ENCODE measurements at regions not wholly inside any gene's neighbourhood (a gene's known extent, or its start where the extent isn't known, plus 50 kb on each side); places are given as distances from the start of the nearest gene placed in this dataset.

- no peak for DNase-seq
These were observed 416.1 kb downstream of the TBC1D32 start for GRCh38 chr6:120918137-120918536.

- no peak for DNase-seq
These were observed 417.4 kb downstream of the TBC1D32 start for GRCh38 chr6:120916844-120917243.

- no peak for DNase-seq
These were observed 420.8 kb downstream of the TBC1D32 start for GRCh38 chr6:120913486-120913885.

DNA sequence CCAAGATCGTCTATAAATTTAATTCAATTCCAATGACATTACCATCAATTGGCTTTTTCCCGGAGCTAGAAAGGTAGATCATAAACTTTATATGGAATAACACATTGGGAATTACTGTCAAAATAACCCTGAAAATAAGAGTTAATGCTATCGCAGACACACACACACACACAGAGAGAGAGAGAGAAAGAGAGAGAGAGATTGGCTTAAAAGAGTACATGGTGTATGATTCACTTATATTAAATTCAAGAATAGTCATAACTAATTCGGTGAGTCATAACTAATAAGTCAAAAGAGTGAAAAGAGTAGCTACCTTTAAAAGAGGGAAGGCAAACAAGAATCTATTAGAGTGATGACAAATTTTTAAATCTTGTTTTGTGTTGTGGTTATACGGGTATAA is 425.5 kb downstream of the TBC1D32 start:
- DNase-seq = no peak

GRCh38 chr6:120903836-120904235 is 430.4 kb downstream of the TBC1D32 start:
- DNase-seq = no peak

- DNase-seq = no peak
These were observed 434.3 kb downstream of the TBC1D32 start for GRCh38 chr6:120899932-120900331.

GRCh38 chr6:120894077-120894476 is 440.2 kb downstream of the TBC1D32 start:
- DNase-seq = no peak

DNA sequence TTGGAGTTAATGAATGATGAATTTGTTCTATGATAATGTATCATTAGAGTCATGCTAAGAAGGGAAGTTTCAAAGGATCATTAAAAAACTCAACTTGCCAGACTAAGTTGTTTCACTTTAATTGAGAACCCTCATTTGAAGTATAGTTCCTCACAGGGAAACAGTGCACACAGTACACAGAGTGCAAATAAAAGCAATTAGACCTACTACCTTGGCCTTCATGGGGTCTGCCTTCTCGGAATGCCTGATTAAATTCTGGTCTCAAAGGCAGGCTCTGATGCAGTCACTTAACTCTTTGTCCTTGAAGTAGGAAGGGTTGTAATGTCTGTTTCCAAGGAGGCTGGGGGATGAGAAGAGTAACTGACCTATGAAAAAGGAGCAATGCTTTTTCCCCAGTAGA is 457.3 kb downstream of the TBC1D32 start:
- DNase-seq = no peak

DNA sequence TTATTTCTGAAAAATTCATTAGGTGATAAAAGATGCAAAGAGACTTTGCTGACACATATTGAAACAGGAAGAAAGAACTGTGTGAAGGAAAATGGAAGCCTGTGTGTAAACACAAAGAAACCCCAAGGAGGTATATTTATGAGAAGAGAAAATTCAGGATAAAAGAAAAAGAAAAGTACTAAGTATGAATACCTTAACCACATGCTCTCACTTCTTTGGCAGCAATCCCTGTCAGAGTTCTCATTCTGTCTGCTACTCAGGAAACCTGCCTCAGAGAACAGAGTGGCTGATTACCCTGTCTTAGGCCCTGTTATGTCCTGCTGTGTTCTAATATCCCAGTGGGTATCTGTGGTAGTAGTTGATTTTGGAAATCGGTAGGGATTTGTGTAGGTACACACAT is 457.9 kb downstream of the TBC1D32 start:
- no peak for DNase-seq

GRCh38 chr6:120875900-120876299 is 458.4 kb downstream of the TBC1D32 start:
- DNase-seq = no peak

DNA sequence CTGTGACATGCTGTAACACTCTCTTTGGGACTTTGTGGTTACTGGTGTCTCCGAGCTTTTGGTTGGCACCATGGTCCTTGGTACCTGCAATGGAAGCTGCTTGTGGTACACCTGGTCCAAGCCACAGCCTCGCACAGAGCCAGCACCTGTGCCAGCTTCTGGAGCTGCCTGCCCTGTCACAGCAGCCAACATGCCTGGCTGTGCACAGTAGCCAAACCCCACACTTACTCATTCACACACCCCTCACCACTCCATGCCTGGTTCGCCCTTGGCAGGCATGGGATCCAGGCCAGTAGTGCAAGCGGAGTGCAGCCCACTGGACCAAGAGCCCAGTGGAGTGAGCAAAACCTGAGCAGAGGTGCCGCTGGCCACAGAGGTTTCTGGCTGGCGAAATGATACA is 459.9 kb downstream of the TBC1D32 start:
- DNase-seq = no peak

- DNase-seq = no peak
These were observed 461.0 kb downstream of the TBC1D32 start for GRCh38 chr6:120873125-120873865.

DNA sequence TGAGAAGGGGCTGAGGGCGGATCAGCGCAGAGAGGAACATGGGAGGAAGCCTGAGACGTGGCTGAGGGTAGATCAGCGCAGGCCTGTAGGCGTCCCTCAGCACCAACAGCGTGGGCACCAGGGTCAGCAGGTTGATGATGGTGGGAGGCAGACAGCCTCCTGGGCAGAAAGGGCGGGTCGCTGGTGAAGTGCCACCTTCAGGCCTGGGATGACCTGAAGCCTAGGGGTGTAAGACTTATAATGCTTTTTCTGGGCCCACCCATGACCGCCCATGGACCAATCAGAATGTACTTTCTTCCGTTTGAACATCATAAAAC is 462.1 kb downstream of the TBC1D32 start:
- DNase-seq = no peak

DNA sequence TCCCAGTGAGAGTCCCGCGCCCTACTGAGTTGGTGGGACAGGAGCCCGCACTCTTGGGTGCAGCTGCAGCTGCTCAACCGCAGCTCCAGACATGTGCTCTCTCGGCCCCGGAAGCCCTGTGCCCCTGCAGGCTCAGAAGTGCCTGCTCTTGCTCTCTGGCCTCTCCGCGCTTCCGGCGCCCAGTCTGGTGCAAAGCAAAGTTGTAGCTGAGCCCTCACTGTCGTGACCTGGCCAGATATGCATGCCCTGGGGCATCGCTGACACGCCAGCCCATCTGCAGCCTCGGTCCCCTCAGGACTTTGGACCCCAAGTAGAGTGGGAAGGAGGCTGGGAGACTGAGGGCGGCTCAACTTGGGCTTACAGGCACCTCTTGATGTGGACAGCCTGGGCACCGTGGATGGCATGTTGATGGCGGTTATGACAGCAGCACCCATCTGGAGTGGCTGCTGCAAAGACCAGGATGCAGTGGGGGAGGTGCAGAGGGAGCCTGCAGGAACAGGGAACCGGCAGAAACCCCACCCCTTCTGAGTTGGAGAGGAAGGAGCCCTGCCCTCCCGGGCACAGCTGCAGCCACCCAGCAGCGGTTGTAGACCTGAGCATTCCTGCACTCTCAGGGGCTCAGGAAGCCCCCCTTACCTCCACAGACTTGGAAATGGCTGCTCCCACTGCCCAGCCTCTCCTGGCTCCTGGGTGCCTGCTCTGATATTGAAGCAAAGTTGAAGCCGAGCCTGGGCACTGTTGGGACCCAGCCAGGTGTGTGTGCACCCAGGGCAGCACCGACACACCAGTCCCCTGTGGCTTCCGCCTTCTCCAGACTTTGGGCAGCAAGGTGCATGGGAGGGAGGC is 462.6 kb downstream of the TBC1D32 start:
- no peak for DNase-seq

DNA sequence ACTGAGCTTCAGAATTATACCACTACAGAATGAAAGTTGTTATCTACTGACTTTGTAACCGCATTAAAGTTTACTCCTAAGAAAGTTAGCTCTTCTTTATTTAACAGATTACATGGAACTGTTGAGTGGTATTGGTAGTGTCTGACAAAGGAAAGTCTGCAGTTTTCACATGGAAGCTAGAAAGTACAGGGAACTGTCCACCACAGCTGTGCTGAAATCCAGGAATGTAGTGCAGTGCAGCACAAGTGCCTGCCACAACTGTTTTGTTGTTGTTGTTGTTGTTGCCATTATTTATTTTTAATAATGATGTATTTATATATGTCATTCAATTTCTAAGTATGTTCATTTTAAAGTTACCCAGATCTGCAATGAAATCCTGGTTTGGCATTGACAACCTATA is 464.9 kb downstream of the TBC1D32 start:
- no peak for DNase-seq

DNA sequence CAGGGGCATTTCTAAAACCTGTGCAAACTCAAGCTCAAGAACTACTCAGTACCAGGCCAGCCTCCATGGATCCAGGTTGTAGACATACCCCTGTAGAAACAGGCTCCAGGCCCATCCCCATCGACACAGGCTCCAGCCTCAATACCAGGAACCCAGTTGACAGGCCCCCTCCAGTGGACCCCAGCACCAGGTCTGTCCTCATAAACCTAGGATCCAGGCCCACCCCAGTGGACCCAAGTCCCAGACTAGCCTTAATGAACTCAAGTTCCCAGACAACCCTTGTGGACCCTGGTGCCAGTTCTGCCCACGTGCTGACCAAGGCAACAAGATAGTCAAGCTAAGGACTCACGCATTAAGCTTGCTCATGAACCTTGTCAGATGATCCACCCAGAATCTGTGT is 476.9 kb downstream of the TBC1D32 start:
- no peak for DNase-seq

GRCh38 chr6:120854583-120854982 is 479.7 kb downstream of the TBC1D32 start:
- no peak for DNase-seq

GRCh38 chr6:120853489-120853888 is 480.8 kb downstream of the TBC1D32 start:
- no peak for DNase-seq

DNA sequence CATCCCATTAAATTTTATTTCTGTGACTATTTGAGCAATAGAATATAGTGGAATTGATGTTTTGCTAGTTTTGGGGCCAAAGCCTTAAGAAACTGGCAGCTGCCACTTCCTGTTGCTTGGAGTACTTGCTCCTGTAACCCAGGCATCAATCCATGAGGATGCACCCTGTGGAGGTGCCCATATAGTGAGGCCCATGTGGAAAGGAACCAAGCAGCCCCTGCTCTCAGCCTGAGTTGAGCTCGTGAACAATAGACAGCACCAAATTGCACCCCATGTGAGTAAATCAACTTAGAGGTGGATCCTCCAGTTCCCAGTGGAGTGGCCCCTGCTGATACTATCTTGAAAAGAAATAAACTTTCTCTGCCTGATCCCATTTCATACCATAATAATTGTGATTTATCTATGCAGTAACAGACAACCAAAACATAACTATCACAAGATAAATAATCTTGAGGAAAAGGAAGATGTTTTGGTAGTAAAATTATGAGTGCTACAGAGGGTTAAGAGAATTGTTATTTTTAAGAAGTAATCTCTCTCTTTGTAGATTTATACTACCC is 481.9 kb downstream of the TBC1D32 start:
- no peak for DNase-seq

DNA sequence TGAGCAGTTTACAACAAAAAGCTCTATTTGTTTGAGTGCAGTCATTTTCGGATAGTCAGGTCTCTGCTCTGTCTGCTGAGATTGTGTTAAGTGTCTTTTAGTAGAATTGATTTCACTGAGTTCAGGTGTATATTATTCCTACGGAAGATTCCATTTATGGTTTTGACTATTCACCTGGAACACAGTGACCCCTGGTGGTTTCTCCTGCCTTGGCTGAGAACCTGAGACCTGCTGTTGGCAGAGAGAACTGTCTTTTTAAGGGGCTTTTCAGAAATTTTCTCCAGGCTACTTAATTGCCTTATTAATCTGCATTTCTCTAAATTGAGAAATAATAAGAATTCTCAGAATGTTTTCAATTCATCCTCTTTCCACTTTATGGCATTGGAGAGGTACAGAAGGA is 508.0 kb downstream of the TBC1D32 start:
- no peak for DNase-seq

DNA sequence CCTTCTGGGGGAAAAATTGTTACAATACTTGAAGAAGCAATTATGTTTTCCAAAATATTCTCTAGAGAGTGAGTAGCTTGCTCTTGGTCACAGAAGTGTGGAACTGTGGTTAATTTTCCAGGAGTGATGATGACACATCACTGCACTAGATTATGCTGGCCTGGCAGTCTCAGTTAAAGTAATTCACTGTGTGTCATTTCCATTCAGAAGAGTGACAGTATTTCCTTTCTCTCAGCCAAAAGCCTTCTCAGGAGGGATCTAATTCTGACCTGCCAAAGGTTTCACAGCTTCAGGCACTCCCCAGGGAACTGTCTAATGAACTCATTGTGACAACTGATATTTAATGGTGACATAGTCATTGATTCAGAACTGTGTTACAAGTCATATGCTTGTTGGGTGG is 517.5 kb downstream of the TBC1D32 start:
- no peak for DNase-seq

- no peak for DNase-seq
These were observed 529.0 kb downstream of the TBC1D32 start for GRCh38 chr6:120805276-120805675.

DNA sequence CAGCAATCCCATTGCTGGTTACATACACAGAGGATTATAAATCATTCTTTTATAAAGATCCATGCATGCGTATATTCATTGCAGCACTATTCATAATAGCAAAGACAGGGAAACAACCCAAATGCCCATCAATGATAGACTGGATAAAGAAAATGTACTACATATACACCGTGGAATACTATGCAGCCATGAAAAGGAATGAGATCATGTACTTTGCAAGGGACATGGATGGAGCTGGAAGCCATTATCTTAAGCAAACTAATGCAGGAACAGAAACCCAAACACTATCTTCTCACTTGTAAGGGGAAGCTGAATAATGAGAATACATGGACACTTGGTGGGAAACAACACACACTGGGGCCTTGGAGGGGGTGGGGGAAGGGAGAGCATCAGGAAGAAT is 529.7 kb downstream of the TBC1D32 start:
- no peak for DNase-seq

- DNase-seq = no peak
These were observed 547.6 kb downstream of the TBC1D32 start for GRCh38 chr6:120786682-120787081.
